HCT116 (cell line): ENCODE measurements at regions not wholly inside any gene's neighbourhood (a gene's known extent, or its start where the extent isn't known, plus 50 kb on each side); places are given as distances from the start of the nearest gene placed in this dataset.

Experiments
- ATAC-seq: fragments of 200-7000 bp; cut with Tn5 transposase; 2 replicates; pipeline ENCODE4 v1.9.1; 2020; ENCODE audit warnings: mild to moderate bottlenecking, moderate library complexity
- BruUV-seq: library from RNA; stranded (reverse); fragments of 400-500 nt; replicated peaks from 2 replicates; lab custom pipeline; 2021; lab: Mats Ljungman, UMichigan
- CTCF ChIA-PET: fragments of 300-600 bp; sonication (Branson Sonifier 250); formaldehyde crosslinking; loops from one replicate; lab custom pipeline; 2021; ENCODE audit warnings: antibody characterized with exemption; lab: Charles Lee
- POLR2A ChIA-PET: fragments of 300-600, 350-600 bp; sonication (Branson Sonifier 250); formaldehyde crosslinking; loops from one replicate; lab custom pipeline; 2021; ENCODE audit warnings: antibody characterized with exemption; lab: Charles Lee
- RAD21 ChIA-PET, 2 experiments: fragments of 300-600 bp; sonication (Branson Sonifier 250); formaldehyde crosslinking; loops; one replicate each; lab custom pipeline; 2023; ENCODE audit warnings: low total read pairs in 2 of 2; ENCODE audit not compliant: uncharacterized antibody in 2 of 2, unreplicated experiment in 2 of 2, low non-redundant PET in 1 of 2; lab: Charles Lee
- DNase-seq: peaks from one replicate; pipeline ENCODE4 v3.0.0-alpha.2; 2010; ENCODE audit warnings: low read depth, low spot score
- H2AFZ ChIP-seq: fragments of 200-600 bp; shearing (Covaris generic), sonication (generic); 2 replicates; pipeline ENCODE4 v1.6.1; 2017; ENCODE audit warnings: low read depth, mixed run types, mixed read lengths, antibody characterized with exemption, low read length; ENCODE audit not compliant: poor library complexity, severe bottlenecking
- H3K27ac ChIP-seq: 2 replicates; pipeline ENCODE4 v1.5.1; 2012; ENCODE audit warnings: low read depth, low read length
- H3K27me3 ChIP-seq: fragments of 200-600 bp; sonication (generic); 2 replicates; pipeline ENCODE4 v1.6.1; 2016; ENCODE audit warnings: mixed run types, low read length, mixed read lengths; ENCODE audit not compliant: insufficient read depth
- H3K36me3 ChIP-seq, 2 experiments: fragments of 200-500 bp in 1 of 2; fragments of 200-600 bp in 1 of 2; sonication (Bioruptor generic) in 1 of 2; sonication (generic) in 1 of 2; 2 replicates each; pipeline versions ENCODE4 v1.5.1 to v1.6.1; 2014 to 2016; ENCODE audit warnings: low read length in 2 of 2, inconsistent platforms in 1 of 2, mixed read lengths in 1 of 2, mixed run types in 1 of 2; ENCODE audit not compliant: insufficient read depth in 2 of 2, control insufficient read depth in 1 of 2
- H3K4me1 ChIP-seq, 2 experiments: fragments of 200-600 bp in 1 of 2; sonication (generic) in 1 of 2; 2 replicates each; pipeline versions ENCODE4 v1.5.1 to v1.6.1; 2012 to 2017; ENCODE audit warnings: low read length in 2 of 2, inconsistent platforms in 1 of 2, mild to moderate bottlenecking in 1 of 2, mixed read lengths in 1 of 2, mixed run types in 1 of 2, moderate library complexity in 1 of 2; ENCODE audit not compliant: insufficient read depth in 2 of 2, control insufficient read depth in 1 of 2
- H3K4me2 ChIP-seq: fragments of 200-600 bp; sonication (generic); 2 replicates; pipeline ENCODE4 v1.6.1; 2017; ENCODE audit warnings: mixed run types, low read length, mixed read lengths
- H3K4me3 ChIP-seq, 2 experiments: fragments of 200-600 bp in 1 of 2; sonication (generic) in 1 of 2; replicated peaks in 1 of 2; 2 replicates each; pipeline ENCODE4 v1.5.1; 2011 to 2016; ENCODE audit warnings: low read length in 2 of 2, control low read depth in 1 of 2, low read depth in 1 of 2, mild to moderate bottlenecking in 1 of 2, mixed read lengths in 1 of 2, mixed run types in 1 of 2
- H3K79me2 ChIP-seq: fragments of 200-600 bp; sonication (generic); 2 replicates; pipeline ENCODE4 v1.6.1; 2017; ENCODE audit warnings: mild to moderate bottlenecking, mixed run types, low read length, moderate library complexity, mixed read lengths; ENCODE audit not compliant: insufficient read depth
- H3K9ac ChIP-seq: fragments of 200-600 bp; sonication (generic); 2 replicates; pipeline ENCODE4 v1.6.1; 2016; ENCODE audit warnings: low read length, mixed read lengths
- H3K9me2 ChIP-seq: fragments of 200-600 bp; sonication (generic), shearing (Covaris generic); 2 replicates; pipeline ENCODE4 v1.6.1; 2017; ENCODE audit warnings: mixed run types, mild to moderate bottlenecking, moderate library complexity; ENCODE audit not compliant: insufficient read depth
- H3K9me3 ChIP-seq, 2 experiments: fragments of 200-500 bp in 1 of 2; fragments of 200-600 bp in 1 of 2; sonication (Bioruptor generic) in 1 of 2; sonication (generic) in 1 of 2; 2 replicates each; pipeline ENCODE4 v1.6.1; 2014 to 2017; ENCODE audit warnings: low read length in 2 of 2, mixed read lengths in 2 of 2, inconsistent platforms in 1 of 2, low read depth in 1 of 2, mild to moderate bottlenecking in 1 of 2, mixed run types in 1 of 2, moderate library complexity in 1 of 2; ENCODE audit not compliant: control insufficient read depth in 1 of 2, insufficient read depth in 1 of 2
- H4K20me1 ChIP-seq: fragments of 200-600 bp; sonication (generic), shearing (Covaris generic); 2 replicates; pipeline ENCODE4 v1.6.1; 2017; ENCODE audit warnings: mixed run types, mild to moderate bottlenecking, moderate library complexity; ENCODE audit not compliant: insufficient read depth
- CEBPB ChIP-seq: IDR thresholded peaks from 2 replicates; pipeline ENCODE4 v1.6.1; 2012; ENCODE audit warnings: low read depth
- EGR1 ChIP-seq: IDR thresholded peaks from 2 replicates; pipeline ENCODE4 v1.6.1; 2012; ENCODE audit warnings: low read depth
- ELF1 ChIP-seq: IDR thresholded peaks from 2 replicates; pipeline ENCODE4 v1.6.1; 2012; ENCODE audit warnings: low read depth, borderline replicate concordance
- EZH2 ChIP-seq: fragments of 200-600 bp; sonication (generic); IDR thresholded peaks from 2 replicates; pipeline ENCODE4 v1.6.1; 2017; ENCODE audit warnings: antibody characterized with exemption, mixed run types
- EZH2phosphoT487 ChIP-seq: fragments of 200-600 bp; IDR thresholded peaks from 2 replicates; pipeline ENCODE4 v1.6.1; 2018; ENCODE audit warnings: antibody characterized with exemption, borderline replicate concordance
- FOSL1 ChIP-seq: IDR thresholded peaks from 2 replicates; pipeline ENCODE4 v1.6.1; 2012; ENCODE audit warnings: low read depth
- JUND ChIP-seq: IDR thresholded peaks from 2 replicates; pipeline ENCODE4 v1.6.1; 2012
- RAD21 ChIP-seq: IDR thresholded peaks from 2 replicates; pipeline ENCODE4 v1.6.1; 2012; ENCODE audit warnings: low read depth, mild to moderate bottlenecking
- SIN3A ChIP-seq: IDR thresholded peaks from 2 replicates; pipeline ENCODE4 v1.6.1; 2012; ENCODE audit warnings: low read depth
- SP1 ChIP-seq: IDR thresholded peaks from 2 replicates; pipeline ENCODE4 v1.6.1; 2012; ENCODE audit warnings: low read depth
- SRF ChIP-seq: IDR thresholded peaks from 2 replicates; pipeline ENCODE4 v1.6.1; 2012; ENCODE audit warnings: low read depth
- ZFX ChIP-seq: fragments of 450-650 bp; IDR thresholded peaks from 2 replicates; pipeline ENCODE4 v1.6.1; 2017
- ZNF274 ChIP-seq: fragments of 200-500 bp; sonication (Bioruptor generic); IDR thresholded peaks from 2 replicates; pipeline ENCODE4 v1.6.1; 2014; ENCODE audit warnings: mild to moderate bottlenecking, low read depth, low read length, inconsistent platforms
- intact Hi-C: fragments of 100-400 bp; cut with micrococcal nuclease; formaldehyde crosslinking; loops from 2 replicates; pipeline ENCODE4 v1.10.0; 2022
- TF ChIP-seq, protein P1 (sequence below), 3 experiments: fragments of 200-600 bp in 1 of 3; sonication (generic) in 1 of 3; IDR thresholded peaks in 2 of 3; conservative IDR thresholded peaks in 1 of 3; 2 replicates each; pipeline ENCODE4 v1.5.1; 2012 to 2017; ENCODE audit warnings: low read depth in 2 of 3, low read length in 2 of 3, antibody characterized with exemption in 1 of 3, borderline replicate concordance in 1 of 3, control low read depth in 1 of 3, mild to moderate bottlenecking in 1 of 3, mixed read lengths in 1 of 3, mixed run types in 1 of 3, moderate library complexity in 1 of 3; ENCODE audit not compliant: insufficient read depth in 1 of 3
- TF ChIP-seq, protein P2 (sequence below): IDR thresholded peaks from 2 replicates; pipeline ENCODE4 v1.6.1; 2012

DNA sequence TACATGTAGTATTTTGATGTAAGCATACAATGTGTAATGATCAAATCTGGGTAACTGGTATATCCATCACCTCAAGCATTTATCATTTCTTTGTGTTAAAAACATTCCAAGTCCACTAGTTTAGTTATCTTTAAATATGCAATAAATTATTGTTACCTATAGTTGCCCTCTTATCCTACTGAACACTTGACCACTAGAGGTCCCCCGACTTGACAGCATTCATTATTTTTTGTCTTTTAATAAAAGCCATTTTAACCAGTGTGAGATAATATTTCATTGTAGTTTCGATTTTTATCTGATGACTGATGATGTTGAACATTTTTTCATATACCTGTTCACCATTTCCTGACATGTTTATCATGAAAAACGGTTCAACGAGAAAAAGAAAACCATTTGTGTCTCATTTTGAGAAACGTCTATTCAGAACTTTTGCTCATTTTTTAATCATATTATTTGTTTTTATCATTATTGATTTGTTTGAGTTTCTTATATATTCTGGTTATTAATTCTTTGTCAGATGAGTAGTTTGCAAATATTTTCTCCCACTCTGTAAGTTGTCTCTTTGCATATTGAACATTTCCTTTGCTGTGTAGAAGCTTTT is 199.0 kb upstream of the CXXC4 start:
- no TSS peak for BruUV-seq
- no peak overlapping the region for H3K9ac ChIP-seq
- H3K4me2 ChIP-seq, result no peak overlapping the region
- no peaks in the 10 kb centered on the region for H4K20me1 ChIP-seq
- RAD21 ChIA-PET, result no interaction called here
- peak; percentile 58; the same call in 1 of the 2 replicates for ATAC-seq
- H3K79me2 ChIP-seq, result no peaks in the 10 kb centered on the region
- TF ChIP-seq, protein P1, sequence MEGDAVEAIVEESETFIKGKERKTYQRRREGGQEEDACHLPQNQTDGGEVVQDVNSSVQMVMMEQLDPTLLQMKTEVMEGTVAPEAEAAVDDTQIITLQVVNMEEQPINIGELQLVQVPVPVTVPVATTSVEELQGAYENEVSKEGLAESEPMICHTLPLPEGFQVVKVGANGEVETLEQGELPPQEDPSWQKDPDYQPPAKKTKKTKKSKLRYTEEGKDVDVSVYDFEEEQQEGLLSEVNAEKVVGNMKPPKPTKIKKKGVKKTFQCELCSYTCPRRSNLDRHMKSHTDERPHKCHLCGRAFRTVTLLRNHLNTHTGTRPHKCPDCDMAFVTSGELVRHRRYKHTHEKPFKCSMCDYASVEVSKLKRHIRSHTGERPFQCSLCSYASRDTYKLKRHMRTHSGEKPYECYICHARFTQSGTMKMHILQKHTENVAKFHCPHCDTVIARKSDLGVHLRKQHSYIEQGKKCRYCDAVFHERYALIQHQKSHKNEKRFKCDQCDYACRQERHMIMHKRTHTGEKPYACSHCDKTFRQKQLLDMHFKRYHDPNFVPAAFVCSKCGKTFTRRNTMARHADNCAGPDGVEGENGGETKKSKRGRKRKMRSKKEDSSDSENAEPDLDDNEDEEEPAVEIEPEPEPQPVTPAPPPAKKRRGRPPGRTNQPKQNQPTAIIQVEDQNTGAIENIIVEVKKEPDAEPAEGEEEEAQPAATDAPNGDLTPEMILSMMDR (IDR thresholded peaks at IDR 0.05 in 2 of 3, conservative IDR thresholded peaks at IDR 0.05 in 1 of 3; ENCODE audit: borderline replicate concordance in 1 of 3, insufficient read depth in 1 of 3, low read depth in 2 of 3, low read length in 2 of 3), result peak; percentile 39 to 76 (median 67); a peak in 5 of 6 replicates
- no peak for TF ChIP-seq SIN3A
- peak; percentile 51 for TF ChIP-seq RAD21
- no peak overlapping the region for H3K27ac ChIP-seq
- POLR2A ChIA-PET, result no interaction called here
- H3K27me3 ChIP-seq, result no peaks in the 10 kb centered on the region
- peak overlapping the region; percentile 73 for H2AFZ ChIP-seq
- H3K9me3 ChIP-seq, result no peaks in the 10 kb centered on the region
- peak; percentile 26 for DNase-seq
- intact Hi-C loops, result loop anchor here (2.0 kb wide), 1 partner anchor 167 kb away; no protein-coding TSS in a partner anchor
- no peaks in the 10 kb centered on the region for H3K4me1 ChIP-seq
- CTCF ChIA-PET, result no interaction called here
- no peaks in the 10 kb centered on the region for H3K36me3 ChIP-seq
- no peaks in the 10 kb centered on the region for H3K9me2 ChIP-seq
- H3K4me3 ChIP-seq, result no peak overlapping the region

DNA sequence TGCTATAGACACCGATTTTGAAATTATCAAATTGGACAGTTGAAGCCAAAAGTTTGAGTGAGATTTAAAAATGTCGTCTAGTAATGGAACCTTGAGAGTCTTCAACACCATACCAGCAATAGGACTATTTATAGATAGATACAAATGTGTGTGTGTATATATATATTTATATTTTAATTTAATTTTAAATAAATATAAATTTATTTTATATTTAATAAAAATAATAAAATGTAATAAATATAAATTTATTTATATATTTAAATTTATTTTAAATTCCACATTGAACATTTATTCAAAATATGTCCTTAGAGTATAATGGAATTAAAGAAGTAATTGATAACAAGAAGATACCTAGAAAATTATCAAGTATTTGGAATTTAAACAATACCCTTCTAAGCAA is 221.9 kb upstream of the CXXC4 start:
- no peak for DNase-seq
- no peak overlapping the region for H3K4me2 ChIP-seq
- ChIA-PET POLR2A (no interaction called here), CTCF (no interaction called here), RAD21 (no interaction called here)
- H3K9me3 ChIP-seq, result no peaks in the 10 kb centered on the region
- H3K9me2 ChIP-seq, result no peaks in the 10 kb centered on the region
- no peak overlapping the region for H3K9ac ChIP-seq
- BruUV-seq, result no TSS peak
- no peak for ATAC-seq
- no peaks in the 10 kb centered on the region for H3K27me3 ChIP-seq
- H2AFZ ChIP-seq, result no peak overlapping the region
- H3K36me3 ChIP-seq, result no peaks in the 10 kb centered on the region
- H3K4me1 ChIP-seq, result no peaks in the 10 kb centered on the region
- H3K4me3 ChIP-seq, result no peak overlapping the region
- intact Hi-C loops, result no loop called here
- no peak overlapping the region for H3K27ac ChIP-seq
- H3K79me2 ChIP-seq, result no peaks in the 10 kb centered on the region
- no peaks in the 10 kb centered on the region for H4K20me1 ChIP-seq
- TF ChIP-seq ZNF274 (no peak), ELF1 (no peak), SRF (no peak), ZFX (no peak), SP1 (no peak), RAD21 (no peak), CEBPB (no peak), FOSL1 (no peak), EZH2phosphoT487 (no peak), EZH2 (no peak), JUND (no peak), EGR1 (no peak)
- TF ChIP-seq, protein P1 (IDR thresholded peaks at IDR 0.05 in 2 of 3, conservative IDR thresholded peaks at IDR 0.05 in 1 of 3; ENCODE audit: borderline replicate concordance in 1 of 3, insufficient read depth in 1 of 3, low read depth in 2 of 3, low read length in 2 of 3), result no peak
- TF ChIP-seq, protein P2, sequence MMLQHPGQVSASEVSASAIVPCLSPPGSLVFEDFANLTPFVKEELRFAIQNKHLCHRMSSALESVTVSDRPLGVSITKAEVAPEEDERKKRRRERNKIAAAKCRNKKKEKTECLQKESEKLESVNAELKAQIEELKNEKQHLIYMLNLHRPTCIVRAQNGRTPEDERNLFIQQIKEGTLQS, result no peak
